PC-9 (cell line): ENCODE measurements at regions not wholly inside any gene's neighbourhood (a gene's known extent, or its start where the extent isn't known, plus 50 kb on each side); places are given as distances from the start of the nearest gene placed in this dataset.

Source experiments
- BruUV-seq: library from RNA; stranded (reverse); fragments of 400-500 nt; replicated peaks from 2 replicates; lab custom pipeline; 2021; lab: Mats Ljungman, UMichigan
- CTCF ChIA-PET: fragments of 300-600 bp; sonication (Branson Sonifier 250); formaldehyde crosslinking; loops from one replicate; lab custom pipeline; 2022; ENCODE audit warnings: antibody characterized with exemption; lab: Charles Lee
- POLR2A ChIA-PET: fragments of 300-600 bp; sonication (Branson Sonifier 250); formaldehyde crosslinking; loops from one replicate; lab custom pipeline; 2022; ENCODE audit warnings: antibody characterized with exemption; ENCODE audit not compliant: unreplicated experiment; lab: Charles Lee
- DNase-seq, 2 experiments: peaks; one replicate each; pipeline versions ENCODE4 v3.0.0 to v3.0.0-alpha.2; 2015 to 2022; ENCODE audit warnings: mixed read lengths in 1 of 2
- H2AFZ ChIP-seq: fragments of 200-600 bp; sonication (generic); 2 replicates; pipeline ENCODE4 v1.8.1; 2017; ENCODE audit warnings: antibody characterized with exemption
- H3F3A ChIP-seq: fragments of 200-600 bp; sonication (generic); 2 replicates; pipeline ENCODE4 v1.8.1; 2017; ENCODE audit warnings: antibody characterized with exemption, mild to moderate bottlenecking, low read depth; ENCODE audit not compliant: insufficient read depth
- H3K27ac ChIP-seq: fragments of 200-600 bp; sonication (generic); 2 replicates; pipeline ENCODE4 v1.6.1; 2016; ENCODE audit warnings: mixed run types
- H3K27me3 ChIP-seq: fragments of 200-600 bp; sonication (generic); 2 replicates; pipeline ENCODE4 v1.6.1; 2016; ENCODE audit warnings: low read depth, mixed run types; ENCODE audit not compliant: insufficient read depth
- H3K36me3 ChIP-seq: fragments of 200-600 bp; sonication (generic); 2 replicates; pipeline ENCODE4 v1.6.1; 2016; ENCODE audit warnings: low read depth, mixed run types
- H3K4me1 ChIP-seq: fragments of 200-600 bp; sonication (generic); replicated peaks from 2 replicates; pipeline ENCODE4 v1.6.1; 2016; ENCODE audit warnings: mixed run types; ENCODE audit not compliant: insufficient read depth
- H3K4me2 ChIP-seq: fragments of 200-600 bp; sonication (generic); 2 replicates; pipeline ENCODE4 v1.6.1; 2017; ENCODE audit warnings: mixed run types
- H3K4me3 ChIP-seq: fragments of 200-600 bp; sonication (generic); 2 replicates; pipeline ENCODE4 v1.6.1; 2016; ENCODE audit warnings: mixed run types
- H3K79me2 ChIP-seq: fragments of 200-600 bp; sonication (generic); 2 replicates; pipeline ENCODE4 v1.6.1; 2017; ENCODE audit warnings: low read depth, mixed run types
- H3K9me2 ChIP-seq: fragments of 200-600 bp; sonication (generic); 2 replicates; pipeline ENCODE4 v1.8.1; 2017; ENCODE audit warnings: mild to moderate bottlenecking; ENCODE audit not compliant: insufficient read depth
- H3K9me3 ChIP-seq: fragments of 200-600 bp; sonication (generic); 2 replicates; pipeline ENCODE4 v1.8.1; 2016; ENCODE audit warnings: low read depth; ENCODE audit not compliant: insufficient read depth
- H4K20me1 ChIP-seq: fragments of 200-600 bp; sonication (generic); 2 replicates; pipeline ENCODE4 v1.8.1; 2017; ENCODE audit not compliant: insufficient read depth
- CTCF ChIP-seq: fragments of 200-600 bp; sonication (generic); conservative IDR thresholded peaks from 2 replicates; pipeline ENCODE4 v1.6.1; 2017; ENCODE audit warnings: mixed run types, antibody characterized with exemption, mild to moderate bottlenecking, moderate library complexity
- EZH2 ChIP-seq: fragments of 200-600 bp; sonication (generic); IDR thresholded peaks from 2 replicates; pipeline ENCODE4 v1.8.0; 2017; ENCODE audit warnings: antibody characterized with exemption, low read depth
- intact Hi-C: fragments of 100-400 bp; cut with micrococcal nuclease; formaldehyde crosslinking; loops from one replicate; pipeline ENCODE4 v1.10.0; 2022; ENCODE audit not compliant: unreplicated experiment

- TF ChIP-seq CTCF (no peak), EZH2 (no peak)
- Histone ChIP-seq H3K27me3 (no peaks in the 10 kb centered on the region), H3F3A (peaks cover 30% of the 10 kb centered on the region), H3K4me1 (peaks cover 49% of the 10 kb centered on the region), H3K79me2 (no peaks in the 10 kb centered on the region), H4K20me1 (no peaks in the 10 kb centered on the region), H3K9me3 (peaks cover 10% of the 10 kb centered on the region; the same call in 1 of the 2 replicates), H2AFZ (no peak overlapping the region), H3K4me3 (no peak overlapping the region), H3K4me2 (no peak overlapping the region), H3K9me2 (no peaks in the 10 kb centered on the region), H3K27ac (no peak overlapping the region), H3K36me3 (no peaks in the 10 kb centered on the region)
- DNase-seq = no peak
- intact Hi-C loops = loop anchor here (5.0 kb wide), 2 partner anchors 169 to 384 kb away; no protein-coding TSS in a partner anchor
- CTCF ChIA-PET = interaction anchor here (0.6 kb wide), 1 partner anchor 87 kb away, joined by 3 read pairs; no protein-coding TSS in a partner anchor
- POLR2A ChIA-PET = no interaction called here
- BruUV-seq = no TSS peak
Measured at GRCh38 chr9:108441251-108441650, 414.5 kb downstream of the ACTL7B start.

GRCh38 chr9:108439947-108440346, 415.8 kb downstream of the ACTL7B start:
- Histone ChIP-seq H3F3A (peaks cover 23% of the 10 kb centered on the region), H3K79me2 (no peaks in the 10 kb centered on the region), H3K4me2 (no peak overlapping the region), H3K36me3 (no peaks in the 10 kb centered on the region), H4K20me1 (no peaks in the 10 kb centered on the region), H3K9me3 (peaks cover 5% of the 10 kb centered on the region; the same call in 1 of the 2 replicates), H2AFZ (no peak overlapping the region), H3K27me3 (no peaks in the 10 kb centered on the region), H3K9me2 (no peaks in the 10 kb centered on the region), H3K4me1 (peaks cover 36% of the 10 kb centered on the region), H3K4me3 (no peak overlapping the region), H3K27ac (peak overlapping the region; percentile 42)
- TF ChIP-seq CTCF (no peak), EZH2 (no peak)
- peak in 1 of 2 experiments; percentile 81 for DNase-seq
- intact Hi-C loops = loop anchor here (1.0 to 5.0 kb wide), 3 partner anchors 168 to 951 kb away; partner anchors contain the start of gene KLF4
- BruUV-seq = no TSS peak
- ChIA-PET POLR2A (no interaction called here), CTCF (interaction anchor here (0.6 kb wide), 1 partner anchor 98 kb away, joined by 3 read pairs; no protein-coding TSS in a partner anchor)

GRCh38 chr9:108437656-108438055, 418.1 kb downstream of the ACTL7B start:
- no peaks in the 10 kb centered on the region for H4K20me1 ChIP-seq
- 0 out of 2 replicates have a peak, but pooled peaks cover 6% of the 10 kb centered on the region for H3F3A ChIP-seq
- no peak overlapping the region for H2AFZ ChIP-seq
- H3K79me2 ChIP-seq = no peaks in the 10 kb centered on the region
- intact Hi-C loops = no loop called here
- ChIA-PET CTCF (no interaction called here), POLR2A (no interaction called here)
- H3K27ac ChIP-seq = no peak overlapping the region
- no peak for TF ChIP-seq CTCF
- no peak for TF ChIP-seq EZH2
- no peaks in the 10 kb centered on the region for H3K9me2 ChIP-seq
- H3K4me2 ChIP-seq = no peak overlapping the region
- H3K9me3 ChIP-seq = peaks cover 3% of the 10 kb centered on the region; the same call in 1 of the 2 replicates
- DNase-seq = no peak
- no peaks in the 10 kb centered on the region for H3K36me3 ChIP-seq
- H3K4me3 ChIP-seq = no peak overlapping the region
- H3K4me1 ChIP-seq = peaks cover 13% of the 10 kb centered on the region
- no TSS peak for BruUV-seq
- no peaks in the 10 kb centered on the region for H3K27me3 ChIP-seq
